GM23248 (cell line): ENCODE measurements at regions not wholly inside any gene's neighbourhood (a gene's known extent, or its start where the extent isn't known, plus 50 kb on each side); places are given as distances from the start of the nearest gene placed in this dataset.

Experiments
- DNase-seq: peaks from one replicate; pipeline ENCODE4 v3.0.0-alpha.2; 2015
- H2AFZ ChIP-seq: fragments of 200-600 bp; sonication (generic); 2 replicates; pipeline ENCODE4 v1.6.1; 2016; ENCODE audit warnings: antibody characterized with exemption
- H3F3A ChIP-seq: fragments of 200-600 bp; sonication (generic); 2 replicates; pipeline ENCODE4 v1.6.1; 2016; ENCODE audit warnings: mild to moderate bottlenecking, antibody characterized with exemption, mixed run types; ENCODE audit not compliant: insufficient read depth
- H3K27ac ChIP-seq: fragments of 200-600 bp; sonication (generic); 2 replicates; pipeline ENCODE4 v1.5.1; 2016; ENCODE audit warnings: mild to moderate bottlenecking
- H3K27me3 ChIP-seq: fragments of 200-600 bp; sonication (generic); replicated peaks from 2 replicates; pipeline ENCODE4 v1.6.1; 2016; ENCODE audit warnings: mild to moderate bottlenecking; ENCODE audit not compliant: insufficient read depth
- H3K36me3 ChIP-seq: fragments of 200-600 bp; sonication (generic); 2 replicates; pipeline ENCODE4 v1.6.1; 2016; ENCODE audit warnings: low read depth, mild to moderate bottlenecking
- H3K4me1 ChIP-seq: fragments of 200-600 bp; sonication (generic); 2 replicates; pipeline ENCODE4 v1.6.1; 2016; ENCODE audit warnings: mild to moderate bottlenecking; ENCODE audit not compliant: insufficient read depth
- H3K4me2 ChIP-seq: fragments of 200-600 bp; sonication (generic); one replicate; pipeline ENCODE4 v1.6.1; 2016; ENCODE audit warnings: mild to moderate bottlenecking; ENCODE audit not compliant: unreplicated experiment
- H3K4me3 ChIP-seq: fragments of 200-600 bp; sonication (generic); 2 replicates; pipeline ENCODE4 v1.5.1; 2016; ENCODE audit warnings: mild to moderate bottlenecking
- H3K79me2 ChIP-seq: fragments of 200-600 bp; sonication (generic); 2 replicates; pipeline ENCODE4 v1.6.1; 2016; ENCODE audit warnings: mild to moderate bottlenecking; ENCODE audit not compliant: insufficient read depth
- H3K9ac ChIP-seq: fragments of 200-600 bp; sonication (generic); 2 replicates; pipeline ENCODE4 v1.6.1; 2016; ENCODE audit warnings: mild to moderate bottlenecking
- H3K9me2 ChIP-seq: fragments of 200-600 bp; sonication (generic); 2 replicates; pipeline ENCODE4 v1.6.1; 2016; ENCODE audit warnings: mixed run types, mild to moderate bottlenecking, moderate library complexity; ENCODE audit not compliant: insufficient read depth
- H3K9me3 ChIP-seq: fragments of 200-600 bp; sonication (generic); one replicate; pipeline ENCODE4 v1.6.1; 2017; ENCODE audit warnings: low read depth
- H4K20me1 ChIP-seq: fragments of 200-600 bp; sonication (generic); 2 replicates; pipeline ENCODE4 v1.6.0; 2016; ENCODE audit not compliant: insufficient read depth
- EZH2 ChIP-seq: fragments of 200-600 bp; sonication (generic); IDR thresholded peaks from 2 replicates; pipeline ENCODE4 v1.6.1; 2018; ENCODE audit warnings: antibody characterized with exemption, mild to moderate bottlenecking; ENCODE audit not compliant: insufficient read depth, poor library complexity, severe bottlenecking
- EZH2phosphoT487 ChIP-seq: fragments of 200-600 bp; sonication (generic); IDR thresholded peaks from 2 replicates; pipeline ENCODE4 v1.6.1; 2018; ENCODE audit warnings: antibody characterized with exemption, moderate library complexity, mild to moderate bottlenecking, low read depth; ENCODE audit not compliant: insufficient read depth
- WGBS, 2 experiments: methylation state at CpG; one replicate each; pipeline ENCODE4 v1.1.6; 2015 to 2017; ENCODE audit warnings: low lambda C conversion rate in 2 of 2, low coverage in 1 of 2; ENCODE audit errors: missing lambda C conversion rate in 2 of 2; 5-methylcytosine and 5-hydroxymethylcytosine counted together
- in situ Hi-C: fragments of 300-500 bp; cut with MboI; formaldehyde crosslinking; loops from 2 replicates; pipeline ENCODE4 v1.15.0; 2020

DNA sequence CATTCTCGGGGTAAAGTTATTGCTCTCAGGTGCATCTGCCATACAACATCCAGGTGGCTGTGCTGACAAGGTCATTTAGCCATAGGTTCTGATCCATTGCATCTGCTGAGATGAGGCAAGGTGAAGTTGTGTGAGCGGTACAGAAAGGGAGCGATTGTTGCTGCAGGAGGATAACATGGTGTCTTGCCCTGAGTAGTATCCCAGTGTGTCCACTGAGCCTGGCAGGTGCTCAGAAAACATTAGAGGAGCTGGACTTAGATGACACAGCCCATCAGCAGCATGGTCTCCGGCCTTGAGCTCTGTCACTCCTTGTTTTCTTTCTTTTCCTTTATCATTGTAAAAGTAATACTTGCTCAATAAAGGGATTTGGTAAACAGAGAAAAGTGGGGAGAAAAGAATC, 161.1 kb upstream of the ATP10A start:
- Histone ChIP-seq H3K9me3 (no peaks in the 10 kb centered on the region), H3K4me3 (no peak overlapping the region), H3K4me2 (no peak overlapping the region), H3K9me2 (no peaks in the 10 kb centered on the region), H2AFZ (no peak overlapping the region), H3K27me3 (no peaks in the 10 kb centered on the region; the same call in 1 of the 2 replicates), H3K36me3 (no peaks in the 10 kb centered on the region), H3K79me2 (no peaks in the 10 kb centered on the region), H3K27ac (no peak overlapping the region), H3K4me1 (peaks cover 9% of the 10 kb centered on the region; the same call in 1 of the 2 replicates), H3F3A (no peaks in the 10 kb centered on the region), H4K20me1 (no peaks in the 10 kb centered on the region), H3K9ac (no peak overlapping the region)
- DNase-seq = no peak
- TF ChIP-seq EZH2 = no peak
- TF ChIP-seq EZH2phosphoT487 = no peak
- in situ Hi-C loops = no loop called here
- WGBS, 2 experiments = 53 to 58% methylated on average over 4 of the region's 4 CpGs

- no peak overlapping the region for H3K9ac ChIP-seq
- H3K4me3 ChIP-seq = no peak overlapping the region
- H2AFZ ChIP-seq = no peak overlapping the region
- H3K36me3 ChIP-seq = no peaks in the 10 kb centered on the region
- H3F3A ChIP-seq = no peaks in the 10 kb centered on the region
- H3K27ac ChIP-seq = no peak overlapping the region
- TF ChIP-seq EZH2phosphoT487 (no peak), EZH2 (no peak)
- H3K79me2 ChIP-seq = no peaks in the 10 kb centered on the region
- H4K20me1 ChIP-seq = no peaks in the 10 kb centered on the region
- H3K4me1 ChIP-seq = peaks cover 9% of the 10 kb centered on the region; the same call in 1 of the 2 replicates
- in situ Hi-C loops = no loop called here
- no peaks in the 10 kb centered on the region for H3K9me3 ChIP-seq
- no peaks in the 10 kb centered on the region; the same call in 1 of the 2 replicates for H3K27me3 ChIP-seq
- no peak overlapping the region for H3K4me2 ChIP-seq
- no peaks in the 10 kb centered on the region for H3K9me2 ChIP-seq
- DNase-seq = no peak
- 43 to 61% methylated on average over 5 of the region's 5 CpGs for WGBS, 2 experiments
Measured at GRCh38 chr15:26023691-26024090, 160.6 kb upstream of the ATP10A start.

DNA sequence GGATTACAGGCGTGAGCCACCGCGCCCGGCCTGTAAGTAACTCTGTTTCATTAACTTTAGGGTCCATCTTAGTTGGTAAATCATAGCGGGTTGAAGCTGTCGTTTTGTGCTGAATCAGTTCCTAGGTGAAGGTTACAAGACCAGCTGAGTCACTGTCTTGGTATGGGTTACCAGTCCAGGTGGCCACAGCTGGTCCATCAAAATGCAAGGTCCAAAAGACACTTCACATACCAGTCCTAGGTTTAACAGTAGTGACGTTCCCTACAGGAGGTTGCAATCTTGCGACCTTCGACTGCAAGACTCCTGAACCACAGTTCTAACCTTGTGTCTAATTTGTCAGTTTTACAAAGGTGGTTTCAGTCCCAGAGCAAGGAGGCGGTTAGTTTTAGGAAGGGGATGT, 160.1 kb upstream of the ATP10A start:
- TF ChIP-seq EZH2phosphoT487 = no peak
- no peak for TF ChIP-seq EZH2
- no peaks in the 10 kb centered on the region; the same call in 1 of the 2 replicates for H3K27me3 ChIP-seq
- H3K4me2 ChIP-seq = no peak overlapping the region
- no peaks in the 10 kb centered on the region for H3K79me2 ChIP-seq
- H3K9me2 ChIP-seq = no peaks in the 10 kb centered on the region
- no peaks in the 10 kb centered on the region for H3K9me3 ChIP-seq
- in situ Hi-C loops = no loop called here
- no peaks in the 10 kb centered on the region for H3K36me3 ChIP-seq
- H3K27ac ChIP-seq = no peak overlapping the region
- no peak overlapping the region for H3K9ac ChIP-seq
- H4K20me1 ChIP-seq = no peaks in the 10 kb centered on the region
- no peak overlapping the region for H2AFZ ChIP-seq
- H3F3A ChIP-seq = no peaks in the 10 kb centered on the region
- no peak for DNase-seq
- H3K4me1 ChIP-seq = peaks cover 5% of the 10 kb centered on the region; the same call in 1 of the 2 replicates
- H3K4me3 ChIP-seq = no peak overlapping the region
- WGBS, 2 experiments = 77 to 88% methylated on average over 10 of the region's 10 CpGs

- Histone ChIP-seq H3F3A (no peaks in the 10 kb centered on the region), H3K9me3 (no peaks in the 10 kb centered on the region), H3K27me3 (no peaks in the 10 kb centered on the region; the same call in 1 of the 2 replicates), H4K20me1 (no peaks in the 10 kb centered on the region), H3K4me2 (no peak overlapping the region), H3K9ac (no peak overlapping the region), H3K4me1 (no peaks in the 10 kb centered on the region), H3K27ac (no peak overlapping the region), H3K79me2 (no peaks in the 10 kb centered on the region), H3K9me2 (no peaks in the 10 kb centered on the region), H3K4me3 (no peak overlapping the region), H3K36me3 (no peaks in the 10 kb centered on the region), H2AFZ (no peak overlapping the region)
- no peak for TF ChIP-seq EZH2
- no peak for TF ChIP-seq EZH2phosphoT487
- DNase-seq = no peak
- WGBS, 2 experiments = 62 to 65% methylated on average over 8 of the region's 8 CpGs
- in situ Hi-C loops = no loop called here
Measured at GRCh38 chr15:26020871-26021270, 157.7 kb upstream of the ATP10A start.

- no peaks in the 10 kb centered on the region for H3K9me2 ChIP-seq
- H2AFZ ChIP-seq = no peak overlapping the region
- no peak overlapping the region for H3K9ac ChIP-seq
- no peaks in the 10 kb centered on the region for H4K20me1 ChIP-seq
- H3K79me2 ChIP-seq = no peaks in the 10 kb centered on the region
- H3K27me3 ChIP-seq = peaks cover 11% of the 10 kb centered on the region; the same call in 1 of the 2 replicates
- no peak overlapping the region for H3K4me3 ChIP-seq
- no peak for DNase-seq
- H3K9me3 ChIP-seq = no peaks in the 10 kb centered on the region
- H3K27ac ChIP-seq = no peak overlapping the region
- no peaks in the 10 kb centered on the region for H3K4me1 ChIP-seq
- no peaks in the 10 kb centered on the region for H3F3A ChIP-seq
- no peak overlapping the region for H3K4me2 ChIP-seq
- no peaks in the 10 kb centered on the region for H3K36me3 ChIP-seq
- in situ Hi-C loops = no loop called here
- WGBS, 2 experiments = 69 to 71% methylated on average over 7 of the region's 7 CpGs
- TF ChIP-seq EZH2 (no peak), EZH2phosphoT487 (no peak)
Measured at GRCh38 chr15:26017665-26018064, 154.5 kb upstream of the ATP10A start.
